SK-N-MC (cell line): ENCODE measurements at regions not wholly inside any gene's neighbourhood (a gene's known extent, or its start where the extent isn't known, plus 50 kb on each side); places are given as distances from the start of the nearest gene placed in this dataset.

Source experiments
- EZH2 ChIP-seq: fragments of 200-600 bp; sonication (generic); IDR thresholded peaks from one replicate; pipeline ENCODE4 v1.6.1; 2017; ENCODE audit warnings: antibody characterized with exemption
- POLR2AphosphoS5 ChIP-seq: IDR thresholded peaks from 2 replicates; pipeline ENCODE4 v1.6.1; 2012; ENCODE audit warnings: mild to moderate bottlenecking, low read depth, low read length, borderline replicate concordance

DNA sequence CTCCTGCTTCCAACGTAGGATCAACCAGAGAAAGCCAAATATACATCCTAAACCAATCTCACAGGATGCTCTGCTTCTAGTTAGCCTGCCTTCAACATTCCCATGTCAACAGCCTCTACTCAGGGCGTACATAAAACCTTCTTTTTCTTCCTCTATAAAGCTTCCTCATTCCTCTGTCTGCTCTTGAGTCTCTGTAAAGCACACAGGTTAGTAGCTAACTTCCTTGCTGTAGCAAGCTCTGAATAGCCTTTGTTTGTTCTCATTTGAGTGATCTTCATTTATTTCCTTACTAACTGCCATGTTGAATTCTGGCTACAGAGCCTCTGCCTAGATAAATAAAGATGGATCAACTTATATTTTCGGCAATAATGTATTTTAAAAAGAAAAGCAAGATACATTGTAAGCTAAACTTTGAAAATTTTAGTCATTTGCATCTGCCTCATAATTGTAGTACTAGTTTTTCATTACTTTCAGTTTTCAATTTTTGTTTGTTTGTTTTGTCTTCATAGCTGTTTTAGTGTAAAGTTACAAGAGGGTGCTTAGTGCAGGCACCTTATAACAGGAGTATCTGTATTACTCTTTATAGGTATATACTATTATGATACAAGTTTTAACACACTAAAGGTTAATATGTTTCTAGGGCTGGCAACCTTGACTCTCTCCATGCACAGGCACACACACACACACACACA is 498.2 kb downstream of the PYDC2 start:
- TF ChIP-seq POLR2AphosphoS5 (no peak), EZH2 (no peak)
